ENCODE measurements at regions not wholly inside any gene's neighbourhood (a gene's known extent, or its start where the extent isn't known, plus 50 kb on each side); places are given as distances from the start of the nearest gene placed in this dataset.

DNA sequence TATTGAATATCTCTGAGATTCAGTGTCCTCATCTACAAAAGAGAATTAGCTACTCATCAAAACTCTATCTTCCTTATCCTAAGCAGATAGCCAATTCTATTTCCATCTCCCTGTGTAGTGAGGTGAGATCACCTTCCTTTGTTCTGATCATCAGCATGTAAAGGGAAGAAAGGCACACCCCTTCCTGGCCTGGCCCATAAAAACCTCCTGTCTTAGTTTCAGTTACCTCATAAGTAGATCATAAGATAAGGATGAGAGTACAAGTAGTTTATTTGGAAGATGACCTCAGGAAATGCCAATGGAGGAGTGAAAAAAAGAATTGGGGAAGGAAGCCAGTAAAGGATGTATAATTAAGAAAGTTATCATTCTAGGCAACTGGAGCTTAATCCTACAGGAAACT lies 114.5 kb upstream of the GADL1 start:
- TF ChIP-seq POLR2A (IDR thresholded peaks at IDR 0.05) (no peak), CTCF (IDR thresholded peaks at IDR 0.05) (no peak)
